Brain microvascular endothelial cell (primary cell): ENCODE measurements at regions not wholly inside any gene's neighbourhood (a gene's known extent, or its start where the extent isn't known, plus 50 kb on each side); places are given as distances from the start of the nearest gene placed in this dataset.
"Not testable (repeated sequence)": the region's sequence is repeated elsewhere in the genome, so short reads cannot be mapped to it uniquely, and the experiment has no call there.

Experiments used
- DNase-seq: peaks from one replicate; pipeline ENCODE4 v3.0.0-alpha.2; 2020
- H3K27ac ChIP-seq: fragments of 250-450 bp; sonication (Bioruptor Pico); 2 replicates; pipeline ENCODE4 v1.5.1; 2020; ENCODE audit warnings: mild to moderate bottlenecking, moderate library complexity
- H3K27me3 ChIP-seq: fragments of 250-450 bp; sonication (Bioruptor Pico); replicated peaks from 2 replicates; pipeline ENCODE4 v1.5.1; 2020; ENCODE audit warnings: mild to moderate bottlenecking
- H3K36me3 ChIP-seq: fragments of 250-450 bp; sonication (Bioruptor Pico); replicated peaks from 2 replicates; pipeline ENCODE4 v1.5.1; 2020; ENCODE audit warnings: mild to moderate bottlenecking
- H3K4me3 ChIP-seq: 2 replicates; pipeline ENCODE4 v1.5.1; 2011; ENCODE audit warnings: low read depth, mild to moderate bottlenecking, control low read depth, low read length, moderate library complexity
- CTCF ChIP-seq: IDR thresholded peaks from 2 replicates; pipeline ENCODE4 v1.5.1; 2011; ENCODE audit warnings: low read depth, mild to moderate bottlenecking, moderate library complexity, low read length, control low read depth, inconsistent platforms; ENCODE audit errors: missing control alignments
- in situ Hi-C: cut with HindIII; loops from 2 replicates; pipeline ENCODE4 v1.10.0; 2017; ENCODE audit warnings: low sequenced_read_pairs, low pct_ligation_motif_present

DNA sequence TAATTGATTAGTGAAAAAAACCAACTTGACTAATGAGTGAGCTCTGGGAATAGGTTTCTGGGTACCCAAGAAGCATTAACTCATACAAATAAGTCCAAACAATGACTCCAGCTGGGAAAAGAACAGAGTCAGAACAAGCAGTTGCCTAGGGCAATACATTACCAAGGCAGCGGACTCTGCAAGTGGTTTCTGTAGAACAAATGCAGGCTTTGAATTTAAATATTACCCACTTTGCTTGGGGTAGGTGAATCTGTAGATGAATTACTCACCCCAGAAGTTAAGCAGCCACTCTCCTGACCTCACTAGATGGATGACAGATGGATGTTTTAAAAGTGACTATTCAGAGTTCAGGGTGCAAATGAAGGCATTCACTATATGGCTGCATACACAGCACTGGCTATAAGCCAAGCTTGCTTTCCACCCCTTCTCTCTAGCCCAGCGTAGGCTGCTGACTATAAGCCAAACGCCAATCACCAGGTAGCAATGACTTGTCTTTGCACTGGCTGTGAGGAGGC lies 73.1 kb upstream of the BHLHE40 start:
- no peaks in the 10 kb centered on the region for H3K27me3 ChIP-seq
- H3K4me3 ChIP-seq = no peak overlapping the region
- H3K27ac ChIP-seq = peak overlapping the region; percentile 48
- TF ChIP-seq CTCF = no peak
- in situ Hi-C loops = no loop called here
- H3K36me3 ChIP-seq = no peaks in the 10 kb centered on the region
- DNase-seq = peak; percentile 86

DNA sequence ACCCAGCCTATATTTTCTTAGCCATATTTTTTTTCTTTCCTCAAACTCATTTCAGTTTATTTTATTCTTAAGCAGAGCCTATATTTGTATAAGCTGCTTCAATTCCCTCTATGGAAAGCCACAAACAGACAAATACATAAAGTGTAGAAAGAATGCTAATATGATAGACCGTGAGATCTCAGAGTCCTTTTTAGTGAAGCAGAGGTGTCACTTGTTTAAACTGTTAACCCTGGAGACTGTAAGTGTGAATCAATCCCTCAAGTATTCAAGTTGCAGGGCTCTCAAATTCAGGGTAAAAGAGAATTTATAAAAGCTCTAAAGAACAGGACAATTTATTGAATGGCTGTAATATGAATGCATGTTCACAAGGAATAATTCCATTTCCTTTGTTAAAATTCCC lies 72.2 kb upstream of the BHLHE40 start:
- DNase-seq = no peak
- Histone ChIP-seq H3K27me3 (no peaks in the 10 kb centered on the region), H3K36me3 (no peaks in the 10 kb centered on the region), H3K27ac (no peak overlapping the region), H3K4me3 (no peak overlapping the region)
- in situ Hi-C loops = no loop called here
- TF ChIP-seq CTCF = no peak

- Histone ChIP-seq H3K4me3 (no peak overlapping the region), H3K27ac (no peak overlapping the region), H3K27me3 (no peaks in the 10 kb centered on the region), H3K36me3 (no peaks in the 10 kb centered on the region)
- no peak for TF ChIP-seq CTCF
- in situ Hi-C loops = no loop called here
- no peak for DNase-seq
These were observed 71.4 kb upstream of the BHLHE40 start for GRCh38 chr3:4907643-4908432.

GRCh38 chr3:4908433-4909156 lies 70.6 kb upstream of the BHLHE40 start:
- in situ Hi-C loops = no loop called here
- no peaks in the 10 kb centered on the region for H3K27me3 ChIP-seq
- no peak for TF ChIP-seq CTCF
- no peaks in the 10 kb centered on the region for H3K36me3 ChIP-seq
- no peak for DNase-seq
- no peak overlapping the region for H3K4me3 ChIP-seq
- H3K27ac ChIP-seq = no peak overlapping the region

DNA sequence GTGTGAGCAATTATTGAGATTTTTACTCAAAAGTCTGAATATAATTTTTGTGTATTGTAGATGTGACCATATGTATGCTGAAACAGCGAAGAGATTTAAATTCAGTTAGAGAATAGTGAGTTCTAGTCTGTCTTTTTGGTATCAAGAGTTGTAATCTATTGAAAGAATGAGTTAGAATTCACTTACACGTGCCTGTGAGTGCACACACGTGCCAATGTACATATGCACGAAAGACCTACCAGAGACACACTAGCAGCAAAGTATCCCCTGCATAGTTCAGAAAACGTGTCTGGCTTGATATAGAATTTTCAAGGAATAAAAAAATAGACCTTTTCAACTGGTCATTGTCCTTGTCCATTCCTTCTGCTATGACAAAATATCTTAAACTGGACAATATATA lies 64.8 kb upstream of the BHLHE40 start:
- in situ Hi-C loops = no loop called here
- no peak for TF ChIP-seq CTCF

DNA sequence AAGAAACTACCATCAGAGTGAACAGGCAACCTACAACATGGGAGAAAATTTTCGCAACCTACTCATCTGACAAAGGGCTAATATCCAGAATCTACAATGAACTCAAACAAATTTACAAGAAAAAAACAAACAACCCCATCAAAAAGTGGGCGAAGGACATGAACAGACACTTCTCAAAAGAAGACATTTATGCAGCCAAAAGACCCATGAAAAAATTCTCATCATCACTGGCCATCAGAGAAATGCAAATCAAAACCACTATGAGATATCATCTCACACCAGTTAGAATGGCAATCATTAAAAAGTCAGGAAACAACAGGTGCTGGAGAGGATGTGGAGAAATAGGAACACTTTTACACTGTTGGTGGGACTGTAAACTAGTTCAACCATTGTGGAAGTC lies 57.6 kb upstream of the BHLHE40 start:
- H3K27ac ChIP-seq, H3K36me3 ChIP-seq, DNase-seq, in situ Hi-C loops, H3K4me3 ChIP-seq, H3K27me3 ChIP-seq: not testable (repeated sequence)

More for the DNA sequence above, 64.8 kb upstream of the BHLHE40 start:
- H3K36me3 ChIP-seq = no peaks in the 10 kb centered on the region
- no peaks in the 10 kb centered on the region for H3K27me3 ChIP-seq
- no peak overlapping the region for H3K27ac ChIP-seq
- no peak for DNase-seq
- no peak overlapping the region for H3K4me3 ChIP-seq
